ENCODE measurements at regions not wholly inside any gene's neighbourhood (a gene's known extent, or its start where the extent isn't known, plus 50 kb on each side); places are given as distances from the start of the nearest gene placed in this dataset.

GRCh38 chr3:103684904-103685303 lies 1250.1 kb downstream of the ZPLD1 start:
- Histone ChIP-seq H3K27me3 (ENCODE audit: control insufficient read depth, insufficient read depth, low read length) (no peaks in the 10 kb centered on the region), H3K4me3 (ENCODE audit: low read depth, low read length) (no peak overlapping the region), H3K9ac (ENCODE audit: low read length) (no peak overlapping the region), H3K27ac (ENCODE audit: low read depth, low read length) (no peak overlapping the region), H3K36me3 (ENCODE audit: control insufficient read depth, insufficient read depth, low read length) (no peaks in the 10 kb centered on the region), H3K9me3 (ENCODE audit: control insufficient read depth, insufficient read depth, low read depth, low read length) (peaks cover 6% of the 10 kb centered on the region; the same call in 1 of the 2 replicates), H3K4me1 (ENCODE audit: control insufficient read depth, insufficient read depth, low read length) (no peaks in the 10 kb centered on the region)

DNA sequence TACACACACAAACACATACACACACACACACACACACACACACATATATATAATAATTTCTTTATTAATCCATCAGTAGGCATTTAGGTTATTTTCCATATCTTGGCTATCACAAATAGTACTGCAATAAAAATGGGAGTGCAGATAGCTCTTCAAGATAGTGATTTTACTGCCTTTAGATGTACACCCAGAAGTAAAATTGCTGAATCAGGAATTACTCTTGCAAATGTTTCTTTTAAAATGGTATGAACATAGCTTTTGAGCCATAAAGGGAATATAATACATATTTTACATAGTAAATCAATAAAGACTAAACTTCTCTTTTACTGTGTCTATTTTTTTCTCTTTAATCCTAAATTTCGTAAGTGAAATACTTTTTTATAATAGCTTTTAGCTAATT lies 1251.1 kb downstream of the ZPLD1 start:
- Histone ChIP-seq H3K4me3 (ENCODE audit: low read depth, low read length) (no peak overlapping the region), H3K4me1 (ENCODE audit: control insufficient read depth, insufficient read depth, low read length) (no peaks in the 10 kb centered on the region), H3K27ac (ENCODE audit: low read depth, low read length) (no peak overlapping the region), H3K9ac (ENCODE audit: low read length) (no peak overlapping the region), H3K27me3 (ENCODE audit: control insufficient read depth, insufficient read depth, low read length) (no peaks in the 10 kb centered on the region), H3K9me3 (ENCODE audit: control insufficient read depth, insufficient read depth, low read depth, low read length) (peaks cover 6% of the 10 kb centered on the region; the same call in 1 of the 2 replicates), H3K36me3 (ENCODE audit: control insufficient read depth, insufficient read depth, low read length) (no peaks in the 10 kb centered on the region)

- H3K27ac ChIP-seq (ENCODE audit: low read depth, low read length) = no peak overlapping the region
- peaks cover 6% of the 10 kb centered on the region; the same call in 1 of the 2 replicates for H3K9me3 ChIP-seq (ENCODE audit: control insufficient read depth, insufficient read depth, low read depth, low read length)
- no peak overlapping the region for H3K9ac ChIP-seq (ENCODE audit: low read length)
- H3K4me1 ChIP-seq (ENCODE audit: control insufficient read depth, insufficient read depth, low read length) = no peaks in the 10 kb centered on the region
- no peak overlapping the region for H3K4me3 ChIP-seq (ENCODE audit: low read depth, low read length)
- H3K27me3 ChIP-seq (ENCODE audit: control insufficient read depth, insufficient read depth, low read length) = no peaks in the 10 kb centered on the region
- no peaks in the 10 kb centered on the region for H3K36me3 ChIP-seq (ENCODE audit: control insufficient read depth, insufficient read depth, low read length)
These were observed 1255.7 kb downstream of the ZPLD1 start for GRCh38 chr3:103690536-103690935.

- Histone ChIP-seq H3K4me1 (ENCODE audit: control insufficient read depth, insufficient read depth, low read length) (no peaks in the 10 kb centered on the region), H3K9ac (ENCODE audit: low read length) (no peak overlapping the region), H3K9me3 (ENCODE audit: control insufficient read depth, insufficient read depth, low read depth, low read length) (peaks cover 6% of the 10 kb centered on the region; the same call in 1 of the 2 replicates), H3K4me3 (ENCODE audit: low read depth, low read length) (no peak overlapping the region), H3K36me3 (ENCODE audit: control insufficient read depth, insufficient read depth, low read length) (no peaks in the 10 kb centered on the region), H3K27ac (ENCODE audit: low read depth, low read length) (no peak overlapping the region), H3K27me3 (ENCODE audit: control insufficient read depth, insufficient read depth, low read length) (no peaks in the 10 kb centered on the region)
These were observed 1259.0 kb downstream of the ZPLD1 start for GRCh38 chr3:103693831-103694230.

- H3K27ac ChIP-seq (ENCODE audit: low read depth, low read length) = no peak overlapping the region
- H3K4me3 ChIP-seq (ENCODE audit: low read depth, low read length) = no peak overlapping the region
- H3K36me3 ChIP-seq (ENCODE audit: control insufficient read depth, insufficient read depth, low read length) = no peaks in the 10 kb centered on the region
- no peaks in the 10 kb centered on the region for H3K9me3 ChIP-seq (ENCODE audit: control insufficient read depth, insufficient read depth, low read depth, low read length)
- H3K4me1 ChIP-seq (ENCODE audit: control insufficient read depth, insufficient read depth, low read length) = no peaks in the 10 kb centered on the region
- H3K27me3 ChIP-seq (ENCODE audit: control insufficient read depth, insufficient read depth, low read length) = no peaks in the 10 kb centered on the region
- no peak overlapping the region for H3K9ac ChIP-seq (ENCODE audit: low read length)
These were observed 1263.8 kb downstream of the ZPLD1 start for GRCh38 chr3:103698646-103699045.

DNA sequence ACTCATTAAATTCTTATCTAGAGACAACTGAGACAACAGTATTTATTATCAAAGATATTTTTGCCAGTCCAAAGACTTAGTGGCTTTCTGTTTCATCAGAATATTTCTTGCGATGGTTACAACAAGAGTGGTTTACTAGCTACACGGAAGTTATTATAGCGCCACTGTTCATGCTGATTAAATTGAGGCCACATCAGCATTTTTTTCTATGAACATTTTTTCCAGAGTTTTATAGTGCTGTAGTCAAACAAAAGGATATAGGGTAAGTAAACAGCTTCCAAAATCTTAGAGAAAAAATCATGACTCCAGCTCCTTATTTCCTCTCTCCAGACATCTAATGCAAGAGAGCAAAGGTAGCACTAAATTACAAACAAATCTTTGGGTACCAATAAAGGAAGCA lies 1264.4 kb downstream of the ZPLD1 start:
- Histone ChIP-seq H3K9me3 (ENCODE audit: control insufficient read depth, insufficient read depth, low read depth, low read length) (no peaks in the 10 kb centered on the region), H3K9ac (ENCODE audit: low read length) (no peak overlapping the region), H3K36me3 (ENCODE audit: control insufficient read depth, insufficient read depth, low read length) (no peaks in the 10 kb centered on the region), H3K27ac (ENCODE audit: low read depth, low read length) (no peak overlapping the region), H3K27me3 (ENCODE audit: control insufficient read depth, insufficient read depth, low read length) (no peaks in the 10 kb centered on the region), H3K4me1 (ENCODE audit: control insufficient read depth, insufficient read depth, low read length) (no peaks in the 10 kb centered on the region), H3K4me3 (ENCODE audit: low read depth, low read length) (no peak overlapping the region)

GRCh38 chr3:103705641-103706040 lies 1270.8 kb downstream of the ZPLD1 start:
- no peaks in the 10 kb centered on the region for H3K9me3 ChIP-seq (ENCODE audit: control insufficient read depth, insufficient read depth, low read depth, low read length)
- no peak overlapping the region for H3K9ac ChIP-seq (ENCODE audit: low read length)
- H3K27me3 ChIP-seq (ENCODE audit: control insufficient read depth, insufficient read depth, low read length) = no peaks in the 10 kb centered on the region
- H3K4me3 ChIP-seq (ENCODE audit: low read depth, low read length) = no peak overlapping the region
- no peaks in the 10 kb centered on the region for H3K36me3 ChIP-seq (ENCODE audit: control insufficient read depth, insufficient read depth, low read length)
- H3K27ac ChIP-seq (ENCODE audit: low read depth, low read length) = no peak overlapping the region
- no peaks in the 10 kb centered on the region for H3K4me1 ChIP-seq (ENCODE audit: control insufficient read depth, insufficient read depth, low read length)

- no peaks in the 10 kb centered on the region for H3K27me3 ChIP-seq (ENCODE audit: control insufficient read depth, insufficient read depth, low read length)
- H3K4me1 ChIP-seq (ENCODE audit: control insufficient read depth, insufficient read depth, low read length) = no peaks in the 10 kb centered on the region
- H3K9ac ChIP-seq (ENCODE audit: low read length) = no peak overlapping the region
- no peak overlapping the region for H3K27ac ChIP-seq (ENCODE audit: low read depth, low read length)
- no peaks in the 10 kb centered on the region for H3K36me3 ChIP-seq (ENCODE audit: control insufficient read depth, insufficient read depth, low read length)
- H3K9me3 ChIP-seq (ENCODE audit: control insufficient read depth, insufficient read depth, low read depth, low read length) = no peaks in the 10 kb centered on the region
- H3K4me3 ChIP-seq (ENCODE audit: low read depth, low read length) = no peak overlapping the region
These were observed 1271.9 kb downstream of the ZPLD1 start for GRCh38 chr3:103706671-103707070.

DNA sequence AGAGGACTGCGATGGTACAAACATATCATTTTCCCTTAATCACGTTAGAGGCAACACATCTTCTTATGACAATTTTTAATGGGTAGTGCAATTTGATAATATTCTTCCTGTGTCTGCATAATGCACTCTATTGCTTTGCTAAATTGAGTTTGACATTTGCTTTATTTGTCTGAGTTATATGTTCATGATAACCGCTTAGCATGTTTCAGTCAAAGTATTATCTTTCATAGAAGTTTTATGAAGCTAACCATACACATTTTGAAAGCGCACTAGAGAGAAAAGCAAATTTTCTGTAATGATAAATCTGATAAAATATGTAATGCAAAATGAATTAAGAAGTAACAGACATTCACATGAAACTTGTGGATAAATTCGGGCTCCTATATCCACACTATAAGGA lies 1276.9 kb downstream of the ZPLD1 start:
- no peaks in the 10 kb centered on the region for H3K27me3 ChIP-seq (ENCODE audit: control insufficient read depth, insufficient read depth, low read length)
- no peaks in the 10 kb centered on the region for H3K4me1 ChIP-seq (ENCODE audit: control insufficient read depth, insufficient read depth, low read length)
- H3K9ac ChIP-seq (ENCODE audit: low read length) = no peak overlapping the region
- no peaks in the 10 kb centered on the region for H3K9me3 ChIP-seq (ENCODE audit: control insufficient read depth, insufficient read depth, low read depth, low read length)
- H3K27ac ChIP-seq (ENCODE audit: low read depth, low read length) = no peak overlapping the region
- H3K36me3 ChIP-seq (ENCODE audit: control insufficient read depth, insufficient read depth, low read length) = no peaks in the 10 kb centered on the region
- H3K4me3 ChIP-seq (ENCODE audit: low read depth, low read length) = no peak overlapping the region

DNA sequence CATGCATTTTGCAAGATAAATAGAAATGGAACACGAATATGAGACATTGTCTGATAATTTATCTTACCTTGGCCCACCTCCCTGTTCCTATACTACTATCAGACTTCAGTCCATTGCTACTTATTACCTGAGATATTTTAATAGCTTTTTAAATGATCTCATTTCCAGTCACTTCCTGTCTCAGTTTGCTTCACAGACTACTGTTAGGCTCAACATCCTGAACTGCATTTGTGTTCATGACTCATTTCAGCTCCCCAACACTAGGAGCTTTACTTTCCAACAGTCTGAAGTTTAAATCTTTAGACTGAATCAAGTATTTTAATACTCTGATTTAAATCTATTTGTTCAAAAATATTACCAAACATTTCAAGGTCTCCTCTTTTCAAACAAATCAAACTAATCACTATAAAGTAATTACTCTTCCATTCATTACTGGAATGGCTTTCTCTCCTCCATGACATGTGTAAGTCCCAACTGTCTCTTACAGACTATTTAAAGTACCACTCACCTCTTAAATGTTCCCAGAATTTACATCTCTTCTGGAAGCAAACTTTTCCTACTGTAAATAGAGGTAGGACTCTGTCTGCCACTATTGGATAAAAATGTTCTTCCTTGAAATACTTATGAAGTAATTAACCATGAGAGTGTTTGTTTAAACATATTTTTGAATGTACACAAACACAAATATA lies 1277.6 kb downstream of the ZPLD1 start:
- no peaks in the 10 kb centered on the region for H3K9me3 ChIP-seq (ENCODE audit: control insufficient read depth, insufficient read depth, low read depth, low read length)
- H3K9ac ChIP-seq (ENCODE audit: low read length) = no peak overlapping the region
- no peak overlapping the region for H3K4me3 ChIP-seq (ENCODE audit: low read depth, low read length)
- no peaks in the 10 kb centered on the region for H3K27me3 ChIP-seq (ENCODE audit: control insufficient read depth, insufficient read depth, low read length)
- H3K4me1 ChIP-seq (ENCODE audit: control insufficient read depth, insufficient read depth, low read length) = no peaks in the 10 kb centered on the region
- no peaks in the 10 kb centered on the region for H3K36me3 ChIP-seq (ENCODE audit: control insufficient read depth, insufficient read depth, low read length)
- H3K27ac ChIP-seq (ENCODE audit: low read depth, low read length) = no peak overlapping the region

DNA sequence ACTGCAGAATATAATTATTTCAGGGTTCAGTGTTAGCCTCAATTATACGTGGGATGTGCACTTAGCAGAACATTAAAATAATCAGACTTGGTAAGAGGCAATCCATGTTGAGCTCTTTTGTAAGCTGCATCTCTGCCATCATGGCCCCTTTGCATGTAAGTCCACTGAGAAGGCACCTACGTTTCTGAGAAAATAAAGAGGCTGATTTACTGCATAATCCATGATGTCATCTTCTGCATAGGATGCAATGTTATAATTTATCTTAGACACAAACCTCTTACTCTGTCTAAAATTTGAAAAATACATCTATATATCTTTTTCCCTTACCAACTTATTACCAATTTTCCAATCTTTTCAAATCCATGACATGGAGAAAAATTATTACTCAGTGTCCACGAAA lies 1294.7 kb downstream of the ZPLD1 start:
- H3K4me3 ChIP-seq (ENCODE audit: low read depth, low read length) = no peak overlapping the region
- H3K27ac ChIP-seq (ENCODE audit: low read depth, low read length) = no peak overlapping the region
- H3K36me3 ChIP-seq (ENCODE audit: control insufficient read depth, insufficient read depth, low read length) = no peaks in the 10 kb centered on the region
- H3K9me3 ChIP-seq (ENCODE audit: control insufficient read depth, insufficient read depth, low read depth, low read length) = no peaks in the 10 kb centered on the region
- no peak overlapping the region for H3K9ac ChIP-seq (ENCODE audit: low read length)
- H3K4me1 ChIP-seq (ENCODE audit: control insufficient read depth, insufficient read depth, low read length) = no peaks in the 10 kb centered on the region
- H3K27me3 ChIP-seq (ENCODE audit: control insufficient read depth, insufficient read depth, low read length) = no peaks in the 10 kb centered on the region
